ENCODE measurements at regions not wholly inside any gene's neighbourhood (a gene's known extent, or its start where the extent isn't known, plus 50 kb on each side); places are given as distances from the start of the nearest gene placed in this dataset.
A peak's percentile ranks its signal among the peaks of the same experiment; 100 is the strongest.

DNA sequence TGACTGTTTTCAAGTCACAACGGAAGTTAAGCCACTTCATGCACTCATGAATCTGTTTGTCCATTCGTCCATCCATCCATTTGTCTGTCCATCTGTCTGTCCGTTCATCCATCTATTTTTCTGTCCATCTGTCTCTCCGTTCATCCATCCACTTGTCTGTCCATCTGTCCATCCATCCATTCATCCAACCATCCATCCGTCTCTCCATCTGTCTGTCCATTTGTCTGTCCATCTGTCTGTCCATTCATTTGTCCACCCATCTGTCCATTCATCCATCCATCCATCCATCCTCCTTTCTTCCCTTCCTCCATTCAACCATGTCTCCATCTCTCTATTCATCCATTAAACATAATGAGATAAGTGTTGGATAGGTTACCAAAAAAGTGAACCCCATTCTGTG lies 123.5 kb upstream of the UQCRFS1 start:
- Histone ChIP-seq H2BK120ac (replicated peaks; ENCODE audit: low read depth, low read length) (no peak overlapping the region), H3K4me2 (ENCODE audit: insufficient read depth in 1 of 2, low read depth in 2 of 2, low read length in 2 of 2) (no peak overlapping the region), H3K4ac (replicated peaks; ENCODE audit: insufficient read length, low read depth, low read length) (no peak overlapping the region), H2BK15ac (ENCODE audit: low read length) (no peak overlapping the region), H3K27ac (ENCODE audit: low read depth, low read length) (no peak overlapping the region), H4K20me1 (replicated peaks in 1 of 2; ENCODE audit: control insufficient read depth in 1 of 2, insufficient read depth in 2 of 2, low read length in 2 of 2) (no peaks in the 10 kb centered on the region), H3K23ac (ENCODE audit: insufficient read length) (no peak overlapping the region), H4K91ac (replicated peaks; ENCODE audit: insufficient read length, low read length) (no peak overlapping the region), H3K14ac (ENCODE audit: insufficient read length) (no peak overlapping the region), H3K79me1 (ENCODE audit: low read depth, low read length) (no peaks in the 10 kb centered on the region), H3K4me1 (replicated peaks in 1 of 4; ENCODE audit: control insufficient read depth in 3 of 4, insufficient read depth in 4 of 4, low read length in 3 of 4) (no peaks in the 10 kb centered on the region), H2BK5ac (ENCODE audit: low read depth, low read length) (no peak overlapping the region), H4K8ac (ENCODE audit: extremely low read depth, insufficient read depth, low read length) (no peak overlapping the region), H3K9ac (replicated peaks in 1 of 4; ENCODE audit: extremely low read depth in 1 of 4, low read depth in 3 of 4, low read length in 3 of 4) (no peak overlapping the region), H2AFZ (ENCODE audit: low read length) (no peak overlapping the region), H2AK5ac (ENCODE audit: low read depth, low read length) (peak overlapping the region; percentile 17; the same call in 1 of the 2 replicates), H3K79me2 (ENCODE audit: control insufficient read depth in 1 of 2, insufficient read depth in 2 of 2, low read length in 2 of 2) (no peaks in the 10 kb centered on the region), H2BK20ac (ENCODE audit: low read length) (no peak overlapping the region), H3K27me3 (replicated peaks in 1 of 4; ENCODE audit: control insufficient read depth in 3 of 4, extremely low read depth in 1 of 4, insufficient read depth in 3 of 4, low read length in 3 of 4) (no peaks in the 10 kb centered on the region; a peak in 1 of 7 replicates), H2BK12ac (ENCODE audit: low read depth, low read length) (no peak overlapping the region), H3K18ac (ENCODE audit: extremely low read depth, low read length) (no peak overlapping the region), H3K56ac (replicated peaks; ENCODE audit: insufficient read length, low read depth, low read length) (no peak overlapping the region), H3K23me2 (ENCODE audit: low read depth, low read length) (peaks cover 5% of the 10 kb centered on the region; the same call in 1 of the 2 replicates), H3K4me3 (ENCODE audit: extremely low read depth in 1 of 4, insufficient read depth in 2 of 4, low read depth in 3 of 4, low read length in 4 of 4) (no peak overlapping the region), H4K5ac (ENCODE audit: insufficient read length, low read depth, low read length) (no peak overlapping the region), H3K9me3 (ENCODE audit: insufficient read depth in 2 of 2, low read depth in 1 of 2, low read length in 1 of 2) (no peaks in the 10 kb centered on the region; a peak in 1 of 4 replicates), H3K36me3 (ENCODE audit: control insufficient read depth in 2 of 4, insufficient read depth in 4 of 4, low read length in 3 of 4) (no peaks in the 10 kb centered on the region)
- TF ChIP-seq ZNF274 (IDR thresholded peaks at IDR 0.05; ENCODE audit: borderline replicate concordance, extremely low read depth, low read length) (no peak), TEAD4 (IDR thresholded peaks at IDR 0.05; ENCODE audit: low read depth, low read length) (no peak), ASH2L (IDR thresholded peaks at IDR 0.05; ENCODE audit: low read length) (no peak), USF2 (IDR thresholded peaks at IDR 0.05; ENCODE audit: low read length) (no peak), PHF8 (conservative IDR thresholded peaks at IDR 0.05; ENCODE audit: low read depth, low read length) (no peak), BRCA1 (IDR thresholded peaks at IDR 0.05; ENCODE audit: low read depth, low read length) (no peak), EZH2 (IDR thresholded peaks at IDR 0.05; ENCODE audit: low read depth, low read length, severe bottlenecking) (no peak)
- 87% methylated on average over 5 of the region's 5 CpGs; no CpG with 5 or more reads in 1 of the 2 experiments for WGBS, 2 experiments (ENCODE audit: extremely low coverage in 1 of 2, insufficient coverage in 1 of 2, insufficient read length in 1 of 2, insufficient replicate concordance in 2 of 2, low coverage in 1 of 2, low lambda C conversion rate in 2 of 2, missing lambda C conversion rate in 1 of 2)
- POLR2A ChIA-PET (ENCODE audit: partially characterized antibody) = no interaction called here
- DNase-seq (ENCODE audit: low read depth in 1 of 2, low spot score in 2 of 2) (no peak), FAIRE-seq (no peak)
- CTCF ChIA-PET (ENCODE audit: partially characterized antibody) = no interaction called here
